ENCODE measurements at regions not wholly inside any gene's neighbourhood (a gene's known extent, or its start where the extent isn't known, plus 50 kb on each side); places are given as distances from the start of the nearest gene placed in this dataset.

DNA sequence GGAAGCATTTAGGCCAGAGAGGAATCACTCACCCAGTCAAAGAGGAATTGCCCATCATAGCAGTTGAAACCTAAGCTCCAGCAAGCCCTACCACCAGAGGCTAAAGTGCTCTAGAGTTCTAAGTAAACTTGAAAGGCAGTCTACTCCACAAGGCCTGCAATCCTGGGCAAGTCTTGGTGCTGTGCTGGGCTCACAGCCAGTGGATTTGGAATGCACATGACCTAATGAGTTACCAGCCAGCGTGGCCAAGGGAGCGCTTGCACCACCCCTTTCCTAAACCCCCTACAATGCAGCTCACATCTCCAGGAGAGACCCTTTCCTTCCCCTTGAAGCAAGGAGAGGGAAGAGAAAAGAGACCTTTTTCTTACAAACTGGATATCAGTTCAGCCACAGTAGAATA is 445.7 kb downstream of the GASK1B start:
- no CpG with 5 or more reads among the region's 2 CpGs for WGBS (ENCODE audit: insufficient coverage)
- no peak overlapping the region for H3K27ac Mint-ChIP-seq

GRCh38 chr4:157722146-157722545 is 450.7 kb downstream of the GASK1B start:
- Histone ChIP-seq H3K36me3 (replicated peaks in 1 of 2; ENCODE audit: control extremely low read depth in 1 of 2, control insufficient read depth in 1 of 2, extremely low read depth in 1 of 2, insufficient read depth in 2 of 2, low read length in 1 of 2) (no peaks in the 10 kb centered on the region), H3K9ac (ENCODE audit: low read length) (no peak overlapping the region), H4K20me1 (ENCODE audit: control insufficient read depth, insufficient read depth, low read length, poor library complexity, severe bottlenecking) (no peaks in the 10 kb centered on the region), H2AFZ (ENCODE audit: insufficient read depth, low read depth, low read length, poor library complexity, severe bottlenecking) (no peak overlapping the region), H3K9me3 (ENCODE audit: control extremely low read depth in 1 of 3, control insufficient read depth in 2 of 3, insufficient read depth in 1 of 3, low read length in 2 of 3) (no peaks in the 10 kb centered on the region), H3K4me3 (ENCODE audit: control extremely low read depth in 1 of 5, extremely low read depth in 1 of 5, insufficient read depth in 1 of 5, low read depth in 2 of 5, low read length in 4 of 5) (no peak overlapping the region), H3K27ac (ENCODE audit: low read length in 2 of 2) (no peak overlapping the region), H3K79me2 (ENCODE audit: control insufficient read depth, insufficient read depth, low read length) (no peaks in the 10 kb centered on the region), H3K4me1 (ENCODE audit: control insufficient read depth in 2 of 2, insufficient read depth in 2 of 2, low read length in 2 of 2) (no peaks in the 10 kb centered on the region), H3K4me2 (replicated peaks; ENCODE audit: low read depth, low read length, poor library complexity, severe bottlenecking) (no peak overlapping the region), H3K27me3 (replicated peaks in 1 of 4; ENCODE audit: control extremely low read depth in 1 of 4, control insufficient read depth in 3 of 4, insufficient read depth in 4 of 4, low read length in 3 of 4) (no peaks in the 10 kb centered on the region)
- intact Hi-C loops (cut with micrococcal nuclease), result no loop called here
- no peaks in the 10 kb centered on the region for H3K27me3 Mint-ChIP-seq
- H3K4me1 Mint-ChIP-seq, result no peaks in the 10 kb centered on the region
- H3K9me3 Mint-ChIP-seq (ENCODE audit: insufficient read depth), result no peaks in the 10 kb centered on the region
- ATAC-seq (ENCODE audit: low read depth) (no peak), DNase-seq (no peak)
- POLR2A ChIA-PET, result no interaction called here
- H3K27ac Mint-ChIP-seq, result no peak overlapping the region
- no peak for TF ChIP-seq EZH2 (IDR thresholded peaks at IDR 0.05; ENCODE audit: borderline replicate concordance, insufficient read depth, low read depth, low read length, poor library complexity, severe bottlenecking)
- TF ChIP-seq CTCF (IDR thresholded peaks at IDR 0.05), result no peak
- CTCF ChIA-PET, result no interaction called here
- H3K4me3 Mint-ChIP-seq, result no peak overlapping the region

More for the DNA sequence above, 445.7 kb downstream of the GASK1B start:
- ChIA-PET POLR2A (no interaction called here), CTCF (no interaction called here)
- no peaks in the 10 kb centered on the region for H3K4me1 Mint-ChIP-seq
- Histone ChIP-seq H2AFZ (ENCODE audit: insufficient read depth, low read depth, low read length, poor library complexity, severe bottlenecking) (no peak overlapping the region), H4K20me1 (ENCODE audit: control insufficient read depth, insufficient read depth, low read length, poor library complexity, severe bottlenecking) (no peaks in the 10 kb centered on the region), H3K27me3 (replicated peaks in 1 of 4; ENCODE audit: control extremely low read depth in 1 of 4, control insufficient read depth in 3 of 4, insufficient read depth in 4 of 4, low read length in 3 of 4) (no peaks in the 10 kb centered on the region), H3K79me2 (ENCODE audit: control insufficient read depth, insufficient read depth, low read length) (no peaks in the 10 kb centered on the region), H3K9ac (ENCODE audit: low read length) (no peak overlapping the region), H3K4me1 (ENCODE audit: control insufficient read depth in 2 of 2, insufficient read depth in 2 of 2, low read length in 2 of 2) (no peaks in the 10 kb centered on the region), H3K4me2 (replicated peaks; ENCODE audit: low read depth, low read length, poor library complexity, severe bottlenecking) (no peak overlapping the region), H3K4me3 (ENCODE audit: control extremely low read depth in 1 of 5, extremely low read depth in 1 of 5, insufficient read depth in 1 of 5, low read depth in 2 of 5, low read length in 4 of 5) (no peak overlapping the region), H3K36me3 (replicated peaks in 1 of 2; ENCODE audit: control extremely low read depth in 1 of 2, control insufficient read depth in 1 of 2, extremely low read depth in 1 of 2, insufficient read depth in 2 of 2, low read length in 1 of 2) (no peaks in the 10 kb centered on the region), H3K27ac (ENCODE audit: low read length in 2 of 2) (no peak overlapping the region), H3K9me3 (ENCODE audit: control extremely low read depth in 1 of 3, control insufficient read depth in 2 of 3, insufficient read depth in 1 of 3, low read length in 2 of 3) (peaks cover 0 to 8% (median 0%) of the 10 kb centered on the region in 3 donors)
- DNase-seq (no peak), ATAC-seq (ENCODE audit: low read depth) (no peak)
- H3K4me3 Mint-ChIP-seq, result no peak overlapping the region
- H3K27me3 Mint-ChIP-seq, result no peaks in the 10 kb centered on the region
- TF ChIP-seq CTCF (IDR thresholded peaks at IDR 0.05) (no peak), EZH2 (IDR thresholded peaks at IDR 0.05; ENCODE audit: borderline replicate concordance, insufficient read depth, low read depth, low read length, poor library complexity, severe bottlenecking) (no peak)
- peaks cover 2% of the 10 kb centered on the region for H3K9me3 Mint-ChIP-seq (ENCODE audit: insufficient read depth)
- intact Hi-C loops (cut with micrococcal nuclease), result no loop called here

All from B cell (primary cell).